ENCODE measurements at regions not wholly inside any gene's neighbourhood (a gene's known extent, or its start where the extent isn't known, plus 50 kb on each side); places are given as distances from the start of the nearest gene placed in this dataset.

- Histone ChIP-seq H3K9ac (replicated peaks; ENCODE audit: extremely low read depth, insufficient read depth, low read length) (no peak overlapping the region), H3K36me3 (ENCODE audit: control insufficient read depth in 2 of 2, extremely low read depth in 1 of 2, insufficient read depth in 2 of 2, low read length in 2 of 2) (no peaks in the 10 kb centered on the region), H3K4me1 (ENCODE audit: control insufficient read depth, extremely low read depth, insufficient read depth, low read length) (no peaks in the 10 kb centered on the region), H3K4me2 (ENCODE audit: insufficient read depth, low read length) (no peak overlapping the region), H3K79me2 (ENCODE audit: control insufficient read depth, insufficient read depth, low read length) (no peaks in the 10 kb centered on the region), H3K27me3 (ENCODE audit: control insufficient read depth in 2 of 2, insufficient read depth in 2 of 2, low read length in 2 of 2) (no peaks in the 10 kb centered on the region), H3K9me3 (replicated peaks; ENCODE audit: control insufficient read depth, insufficient read depth, low read length) (no peaks in the 10 kb centered on the region), H3K9me1 (replicated peaks; ENCODE audit: control insufficient read depth, extremely low read depth, insufficient read depth, low read length) (no peaks in the 10 kb centered on the region), H4K20me1 (replicated peaks; ENCODE audit: control insufficient read depth, extremely low read depth, insufficient read depth, low read length) (no peaks in the 10 kb centered on the region), H3K4me3 (replicated peaks in 1 of 3; ENCODE audit: insufficient read depth in 1 of 3, low read depth in 1 of 3, low read length in 3 of 3) (no peak overlapping the region), H2AFZ (ENCODE audit: low read depth, low read length) (no peak overlapping the region), H3K27ac (ENCODE audit: insufficient read depth, low read depth, low read length) (no peak overlapping the region)
- intact Hi-C loops (cut with micrococcal nuclease) = no loop called here
- BruUV-seq (replicated peaks) = no TSS peak
- ChIA-PET CTCF (interaction anchor here (1.0 kb wide), 1 partner anchor 113 kb away, joined by 5 read pairs; no protein-coding TSS in a partner anchor), POLR2A (no interaction called here)
- DNase-seq (ENCODE audit: low read depth, low spot score) (no peak), FAIRE-seq (no peak)
- no peak for TF ChIP-seq JUN (IDR thresholded peaks at IDR 0.05; ENCODE audit: borderline replicate concordance, insufficient read depth, insufficient read length, low read depth)
- no peak for TF ChIP-seq POLR2AphosphoS5 (IDR thresholded peaks at IDR 0.05; ENCODE audit: insufficient read depth, low read depth, low read length)
- no peak for TF ChIP-seq MAX (IDR thresholded peaks at IDR 0.05; ENCODE audit: insufficient read depth, insufficient read length)
- no peak for TF ChIP-seq FOS (IDR thresholded peaks at IDR 0.05; ENCODE audit: borderline replicate concordance, insufficient read depth, low read length)
- TF ChIP-seq POLR2A (IDR thresholded peaks at IDR 0.05; ENCODE audit: low read depth, low read length) = no peak
- no peak for TF ChIP-seq CTCF (IDR thresholded peaks at IDR 0.05; ENCODE audit: extremely low read depth in 1 of 2, insufficient read depth in 1 of 2, low read depth in 1 of 2, low read length in 2 of 2)
- TF ChIP-seq MYC (IDR thresholded peaks at IDR 0.05; ENCODE audit: low read depth, low read length) = no peak
- no peak for TF ChIP-seq EZH2 (IDR thresholded peaks at IDR 0.05; ENCODE audit: borderline replicate concordance, low read depth, low read length, severe bottlenecking)
- TF ChIP-seq GATA2 (IDR thresholded peaks at IDR 0.05; ENCODE audit: insufficient read depth, insufficient read length, low read depth, low read length) = no peak
- dilution Hi-C loops (cut with MboI; ENCODE audit: extremely low pct_ligation_motif_present, low sequenced_read_pairs) = no loop called here
Measured at GRCh38 chr11:7165911-7166310, 77.1 kb downstream of the RBMXL2 start.

Measured in endothelial cell of umbilical vein (primary cell).